IMR-90 (cell line): ENCODE measurements at regions not wholly inside any gene's neighbourhood (a gene's known extent, or its start where the extent isn't known, plus 50 kb on each side); places are given as distances from the start of the nearest gene placed in this dataset.

Source experiments
- ATAC-seq: fragments of 200-7000 bp; cut with Tn5 transposase; 2 replicates; pipeline ENCODE4 v1.9.1; 2020; ENCODE audit warnings: low read depth, mild to moderate bottlenecking, moderate library complexity
- BruUV-seq: library from RNA; stranded (reverse); fragments of 400-500 nt; replicated peaks from 2 replicates; lab custom pipeline; 2021; lab: Mats Ljungman, UMichigan
- CTCF ChIA-PET: fragments of 300-600 bp; formaldehyde crosslinking; extraction: SDS; loops from one replicate; lab custom pipeline; 2021; ENCODE audit warnings: antibody characterized with exemption; lab: Yijun Ruan, JAX
- POLR2A ChIA-PET: fragments of 300-600 bp; sonication (Branson Sonifier 250); formaldehyde crosslinking; loops from one replicate; lab custom pipeline; 2022; ENCODE audit warnings: antibody characterized with exemption; ENCODE audit not compliant: unreplicated experiment; lab: Charles Lee
- DNase-seq: peaks from one replicate; pipeline ENCODE4 v3.0.0; 2013
- H2AFZ ChIP-seq: replicated peaks from 2 replicates; pipeline ENCODE3; 2013; ENCODE audit warnings: low read length, mild to moderate bottlenecking; ENCODE audit not compliant: poor library complexity
- H2AK5ac ChIP-seq: 2 replicates; pipeline ENCODE4 v1.6.1; 2013; ENCODE audit warnings: low read depth, low read length, inconsistent platforms
- H2AK9ac ChIP-seq: replicated peaks from 2 replicates; pipeline ENCODE3; 2013; ENCODE audit warnings: mild to moderate bottlenecking, low read depth, low read length, moderate library complexity; ENCODE audit not compliant: poor library complexity
- H2BK120ac ChIP-seq: 2 replicates; pipeline ENCODE4 v1.6.1; 2013; ENCODE audit warnings: low read depth, low read length, inconsistent platforms
- H2BK15ac ChIP-seq: 3 replicates; pipeline ENCODE4 v1.6.1; 2013; ENCODE audit warnings: low read depth, low read length, inconsistent platforms
- H2BK20ac ChIP-seq: 2 replicates; pipeline ENCODE4 v1.6.1; 2013; ENCODE audit warnings: low read depth, mild to moderate bottlenecking, inconsistent platforms, low read length, moderate library complexity
- H2BK5ac ChIP-seq: 2 replicates; pipeline ENCODE4 v1.6.1; 2013; ENCODE audit warnings: mild to moderate bottlenecking, low read depth, low read length, inconsistent platforms; ENCODE audit not compliant: poor library complexity, severe bottlenecking
- H3K14ac ChIP-seq: replicated peaks from 2 replicates; pipeline ENCODE4 v1.6.1; 2013; ENCODE audit warnings: low read depth, low read length, inconsistent platforms
- H3K18ac ChIP-seq: 2 replicates; pipeline ENCODE4 v1.6.1; 2013; ENCODE audit warnings: low read depth, low read length, control low read depth
- H3K23ac ChIP-seq: 2 replicates; pipeline ENCODE4 v1.6.1; 2013; ENCODE audit warnings: low read depth, low read length, inconsistent platforms
- H3K27ac ChIP-seq: 2 replicates; pipeline ENCODE4 v1.5.1; 2013; ENCODE audit warnings: mild to moderate bottlenecking, control low read depth, low read length; ENCODE audit not compliant: insufficient read depth
- H3K27me3 ChIP-seq: 2 replicates; pipeline ENCODE4 v1.6.1; 2013; ENCODE audit warnings: low read length; ENCODE audit not compliant: control insufficient read depth, insufficient read depth
- H3K36me3 ChIP-seq: 2 replicates; pipeline ENCODE4 v1.6.1; 2013; ENCODE audit warnings: low read length, mixed read lengths; ENCODE audit not compliant: control insufficient read depth, insufficient read depth
- H3K4ac ChIP-seq: 2 replicates; pipeline ENCODE4 v1.6.1; 2013; ENCODE audit warnings: low read depth, low read length, inconsistent platforms
- H3K4me1 ChIP-seq: 2 replicates; pipeline ENCODE4 v1.6.1; 2013; ENCODE audit warnings: low read length, mixed read lengths; ENCODE audit not compliant: control insufficient read depth, insufficient read depth
- H3K4me2 ChIP-seq: 2 replicates; pipeline ENCODE4 v1.6.1; 2013; ENCODE audit warnings: low read depth, mild to moderate bottlenecking, control low read depth, low read length, moderate library complexity
- H3K4me3 ChIP-seq: 2 replicates; pipeline ENCODE4 v1.5.1; 2013; ENCODE audit warnings: low read depth, mild to moderate bottlenecking, control low read depth, low read length, moderate library complexity; ENCODE audit not compliant: insufficient read depth
- H3K56ac ChIP-seq: 2 replicates; pipeline ENCODE4 v1.6.1; 2013; ENCODE audit warnings: low read length, inconsistent platforms; ENCODE audit not compliant: insufficient read depth; ENCODE audit errors: extremely low read depth
- H3K79me1 ChIP-seq, 2 experiments: 2 replicates each; pipeline ENCODE4 v1.6.1; 2013; ENCODE audit warnings: low read length in 2 of 2, inconsistent platforms in 1 of 2, low read depth in 1 of 2
- H3K9ac ChIP-seq: 2 replicates; pipeline ENCODE4 v1.6.1; 2013; ENCODE audit warnings: low read depth, low read length, control low read depth
- H3K9me1 ChIP-seq: 2 replicates; pipeline ENCODE4 v1.6.1; 2013; ENCODE audit warnings: low read length, inconsistent platforms; ENCODE audit not compliant: insufficient read depth
- H3K9me3 ChIP-seq: 2 replicates; pipeline ENCODE4 v1.6.1; 2013; ENCODE audit warnings: low read length; ENCODE audit not compliant: control insufficient read depth, insufficient read depth
- H4K20me1 ChIP-seq: 2 replicates; pipeline ENCODE4 v1.6.1; 2013; ENCODE audit warnings: low read length, inconsistent platforms; ENCODE audit not compliant: insufficient read depth
- H4K5ac ChIP-seq: 2 replicates; pipeline ENCODE4 v1.6.1; 2013; ENCODE audit warnings: mild to moderate bottlenecking, low read depth, low read length, control low read depth
- H4K8ac ChIP-seq, 2 experiments: 2 replicates each; pipeline ENCODE4 v1.6.1; 2013; ENCODE audit warnings: low read depth in 2 of 2, low read length in 2 of 2, control low read depth in 1 of 2, inconsistent platforms in 1 of 2
- H4K91ac ChIP-seq: 2 replicates; pipeline ENCODE4 v1.6.1; 2013; ENCODE audit warnings: low read depth, low read length, inconsistent platforms; ENCODE audit not compliant: insufficient read depth
- BHLHE40 ChIP-seq: fragments of 150-350 bp; IDR thresholded peaks from 2 replicates; pipeline ENCODE4 v1.6.1; 2016; ENCODE audit warnings: mild to moderate bottlenecking, low read depth, low read length
- CEBPB ChIP-seq: IDR thresholded peaks from 2 replicates; pipeline ENCODE4 v1.6.1; 2012; ENCODE audit warnings: low read depth, low read length, improper control_type of control experiment
- CHD1 ChIP-seq: IDR thresholded peaks from 2 replicates; pipeline ENCODE4 v1.6.1; 2012; ENCODE audit warnings: low read depth, low read length, improper control_type of control experiment
- FOS ChIP-seq: fragments of 150-350 bp; IDR thresholded peaks from 2 replicates; pipeline ENCODE4 v1.6.1; 2016; ENCODE audit warnings: low read depth, low read length
- MAFK ChIP-seq: IDR thresholded peaks from 2 replicates; pipeline ENCODE4 v1.6.1; 2012; ENCODE audit warnings: low read depth, low read length, improper control_type of control experiment
- MAZ ChIP-seq: IDR thresholded peaks from 2 replicates; pipeline ENCODE4 v1.6.1; 2012; ENCODE audit warnings: low read depth, mild to moderate bottlenecking, low read length, improper control_type of control experiment, moderate library complexity, borderline replicate concordance
- MXI1 ChIP-seq: IDR thresholded peaks from 2 replicates; pipeline ENCODE4 v1.6.1; 2012; ENCODE audit warnings: low read depth, mild to moderate bottlenecking, low read length, moderate library complexity, borderline replicate concordance
- NFE2L2 ChIP-seq: fragments of 150-350 bp; IDR thresholded peaks from 2 replicates; pipeline ENCODE4 v1.6.1; 2016; ENCODE audit warnings: low read depth, mild to moderate bottlenecking, low read length
- POLR2A ChIP-seq: IDR thresholded peaks from 2 replicates; pipeline ENCODE4 v1.6.1; 2012; ENCODE audit warnings: mild to moderate bottlenecking, low read depth, low read length
- RAD21 ChIP-seq: IDR thresholded peaks from 2 replicates; pipeline ENCODE4 v1.6.1; 2012; ENCODE audit warnings: low read length, improper control_type of control experiment
- RCOR1 ChIP-seq: IDR thresholded peaks from 2 replicates; pipeline ENCODE4 v1.6.1; 2012; ENCODE audit warnings: mild to moderate bottlenecking, low read length, improper control_type of control experiment; ENCODE audit not compliant: insufficient replicate concordance
- RFX5 ChIP-seq: IDR thresholded peaks from 2 replicates; pipeline ENCODE4 v1.8.0; 2012; ENCODE audit warnings: low read depth, mild to moderate bottlenecking, low read length, moderate library complexity
- SMC3 ChIP-seq: fragments of 150-350 bp; IDR thresholded peaks from 2 replicates; pipeline ENCODE4 v1.6.1; 2016; ENCODE audit warnings: low read depth, mild to moderate bottlenecking, antibody characterized with exemption, low read length, moderate library complexity
- WGBS, 2 experiments: methylation state at CpG; one replicate each; pipeline versions ENCODE4 v1.1.5 to v1.1.7; 2013; ENCODE audit warnings: missing lambda C conversion rate in 2 of 2; ENCODE audit not compliant: insufficient read length in 1 of 2; ENCODE audit errors: extremely low coverage in 2 of 2; 5-methylcytosine and 5-hydroxymethylcytosine counted together
- dilution Hi-C: fragments of 300-500 bp; cut with HindIII; formaldehyde crosslinking; loops from one replicate; pipeline ENCODE4 v1.14.3; 2018; ENCODE audit warnings: low sequenced_read_pairs; ENCODE audit not compliant: unreplicated experiment
- in situ Hi-C: fragments of 300-500 bp; cut with MboI; formaldehyde crosslinking; loops from 3 replicates; pipeline ENCODE4 v1.14.3; 2019; ENCODE audit warnings: low sequenced_read_pairs, inconsistent platforms, mixed read lengths
- intact Hi-C: fragments of 100-400 bp; cut with micrococcal nuclease; formaldehyde crosslinking; loops from 2 replicates; pipeline ENCODE4 v1.10.0; 2022
- TF ChIP-seq, protein P1 (sequence below): fragments of 150-350 bp; IDR thresholded peaks from 2 replicates; pipeline ENCODE4 v1.6.1; 2016; ENCODE audit warnings: low read depth, mild to moderate bottlenecking, low read length, moderate library complexity, borderline replicate concordance
- TF ChIP-seq, protein P2 (sequence below): fragments of 150-350 bp; IDR thresholded peaks from 2 replicates; pipeline ENCODE4 v1.6.1; 2017; ENCODE audit warnings: mild to moderate bottlenecking, antibody characterized with exemption, low read length, low read depth
- TF ChIP-seq, protein P3 (sequence below): conservative IDR thresholded peaks from 2 replicates; pipeline ENCODE4 v1.5.1; 2012; ENCODE audit warnings: mild to moderate bottlenecking, low read depth, low read length, improper control_type of control experiment

GRCh38 chr5:99320436-99320835, 391.6 kb upstream of the CHD1 start:
- no peak overlapping the region for H3K14ac ChIP-seq
- H3K4me1 ChIP-seq, result no peaks in the 10 kb centered on the region
- no peaks in the 10 kb centered on the region for H3K36me3 ChIP-seq
- no peak overlapping the region for H4K91ac ChIP-seq
- no peak overlapping the region for H2BK15ac ChIP-seq
- H3K4me3 ChIP-seq, result no peak overlapping the region
- no peak overlapping the region for H3K4ac ChIP-seq
- H3K9me1 ChIP-seq, result no peaks in the 10 kb centered on the region
- H2BK120ac ChIP-seq, result no peak overlapping the region
- DNase-seq, result no peak
- no peak overlapping the region for H4K5ac ChIP-seq
- H3K27ac ChIP-seq, result no peak overlapping the region
- H3K9me3 ChIP-seq, result peaks cover 7% of the 10 kb centered on the region
- no peaks in the 10 kb centered on the region for H4K20me1 ChIP-seq
- dilution Hi-C loops, result no loop called here
- no peak overlapping the region for H4K8ac ChIP-seq
- H2BK20ac ChIP-seq, result no peak overlapping the region
- H2AFZ ChIP-seq, result no peak overlapping the region
- no peak for TF ChIP-seq CHD1
- TF ChIP-seq MAZ, result no peak
- TF ChIP-seq RCOR1, result no peak
- TF ChIP-seq CEBPB, result no peak
- TF ChIP-seq BHLHE40, result no peak
- no peak for TF ChIP-seq NFE2L2
- TF ChIP-seq, protein P1, sequence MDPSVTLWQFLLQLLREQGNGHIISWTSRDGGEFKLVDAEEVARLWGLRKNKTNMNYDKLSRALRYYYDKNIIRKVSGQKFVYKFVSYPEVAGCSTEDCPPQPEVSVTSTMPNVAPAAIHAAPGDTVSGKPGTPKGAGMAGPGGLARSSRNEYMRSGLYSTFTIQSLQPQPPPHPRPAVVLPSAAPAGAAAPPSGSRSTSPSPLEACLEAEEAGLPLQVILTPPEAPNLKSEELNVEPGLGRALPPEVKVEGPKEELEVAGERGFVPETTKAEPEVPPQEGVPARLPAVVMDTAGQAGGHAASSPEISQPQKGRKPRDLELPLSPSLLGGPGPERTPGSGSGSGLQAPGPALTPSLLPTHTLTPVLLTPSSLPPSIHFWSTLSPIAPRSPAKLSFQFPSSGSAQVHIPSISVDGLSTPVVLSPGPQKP, result no peak
- TF ChIP-seq, protein P2, sequence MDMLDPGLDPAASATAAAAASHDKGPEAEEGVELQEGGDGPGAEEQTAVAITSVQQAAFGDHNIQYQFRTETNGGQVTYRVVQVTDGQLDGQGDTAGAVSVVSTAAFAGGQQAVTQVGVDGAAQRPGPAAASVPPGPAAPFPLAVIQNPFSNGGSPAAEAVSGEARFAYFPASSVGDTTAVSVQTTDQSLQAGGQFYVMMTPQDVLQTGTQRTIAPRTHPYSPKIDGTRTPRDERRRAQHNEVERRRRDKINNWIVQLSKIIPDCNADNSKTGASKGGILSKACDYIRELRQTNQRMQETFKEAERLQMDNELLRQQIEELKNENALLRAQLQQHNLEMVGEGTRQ, result no peak
- TF ChIP-seq FOS, result no peak
- TF ChIP-seq RAD21, result no peak
- TF ChIP-seq, protein P3, sequence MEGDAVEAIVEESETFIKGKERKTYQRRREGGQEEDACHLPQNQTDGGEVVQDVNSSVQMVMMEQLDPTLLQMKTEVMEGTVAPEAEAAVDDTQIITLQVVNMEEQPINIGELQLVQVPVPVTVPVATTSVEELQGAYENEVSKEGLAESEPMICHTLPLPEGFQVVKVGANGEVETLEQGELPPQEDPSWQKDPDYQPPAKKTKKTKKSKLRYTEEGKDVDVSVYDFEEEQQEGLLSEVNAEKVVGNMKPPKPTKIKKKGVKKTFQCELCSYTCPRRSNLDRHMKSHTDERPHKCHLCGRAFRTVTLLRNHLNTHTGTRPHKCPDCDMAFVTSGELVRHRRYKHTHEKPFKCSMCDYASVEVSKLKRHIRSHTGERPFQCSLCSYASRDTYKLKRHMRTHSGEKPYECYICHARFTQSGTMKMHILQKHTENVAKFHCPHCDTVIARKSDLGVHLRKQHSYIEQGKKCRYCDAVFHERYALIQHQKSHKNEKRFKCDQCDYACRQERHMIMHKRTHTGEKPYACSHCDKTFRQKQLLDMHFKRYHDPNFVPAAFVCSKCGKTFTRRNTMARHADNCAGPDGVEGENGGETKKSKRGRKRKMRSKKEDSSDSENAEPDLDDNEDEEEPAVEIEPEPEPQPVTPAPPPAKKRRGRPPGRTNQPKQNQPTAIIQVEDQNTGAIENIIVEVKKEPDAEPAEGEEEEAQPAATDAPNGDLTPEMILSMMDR, result no peak
- no peak for TF ChIP-seq SMC3
- TF ChIP-seq POLR2A, result no peak
- TF ChIP-seq MAFK, result no peak
- no peak for TF ChIP-seq MXI1
- no peak for TF ChIP-seq RFX5
- no peaks in the 10 kb centered on the region for H3K27me3 ChIP-seq
- no peak for ATAC-seq
- in situ Hi-C loops, result no loop called here
- no peak overlapping the region for H3K18ac ChIP-seq
- no peaks in the 10 kb centered on the region for H3K79me1 ChIP-seq
- CTCF ChIA-PET, result no interaction called here
- intact Hi-C loops, result no loop called here
- POLR2A ChIA-PET, result no interaction called here
- H3K56ac ChIP-seq, result no peak overlapping the region
- H3K9ac ChIP-seq, result no peak overlapping the region
- BruUV-seq, result no TSS peak
- no peak overlapping the region for H2BK5ac ChIP-seq
- H3K23ac ChIP-seq, result no peak overlapping the region
- H2AK9ac ChIP-seq, result no peak overlapping the region
- WGBS, 2 experiments, result no CpG with 5 or more reads among the region's 5 CpGs
- H3K4me2 ChIP-seq, result no peak overlapping the region
- H2AK5ac ChIP-seq, result no peak overlapping the region
